GM12878 (cell line): ENCODE measurements at regions not wholly inside any gene's neighbourhood (a gene's known extent, or its start where the extent isn't known, plus 50 kb on each side); places are given as distances from the start of the nearest gene placed in this dataset.

Source experiments
- ATAC-seq: fragments of 200-7000 bp; cut with Tn5 transposase; 3 replicates; pipeline ENCODE4 v1.9.1; 2020; ENCODE audit warnings: mild to moderate bottlenecking, moderate library complexity
- BruUV-seq: library from RNA; stranded (reverse); fragments of 400-500 nt; replicated peaks from 2 replicates; lab custom pipeline; 2021; lab: Mats Ljungman, UMichigan
- CTCF ChIA-PET: fragments of 300-600 bp; sonication (Branson Sonifier 250); formaldehyde crosslinking; extraction: SDS; loops from one replicate; lab custom pipeline; 2021; ENCODE audit warnings: inconsistent platforms; lab: Yijun Ruan, JAX
- POLR2A ChIA-PET: fragments of 350-600 bp; formaldehyde crosslinking; extraction: SDS; loops from one replicate; lab custom pipeline; 2021; ENCODE audit warnings: inconsistent platforms; lab: Charles Lee
- RAD21 ChIA-PET: fragments of 300-600 bp; sonication (Branson Sonifier 250); formaldehyde crosslinking; loops from one replicate; lab custom pipeline; 2023; ENCODE audit warnings: antibody characterized with exemption; ENCODE audit not compliant: unreplicated experiment; lab: Charles Lee
- SMC1A ChIA-PET: fragments of 300-600 bp; sonication (Branson Sonifier 250); formaldehyde crosslinking; loops from one replicate; lab custom pipeline; 2023; ENCODE audit not compliant: unreplicated experiment, uncharacterized antibody; lab: Charles Lee
- DNase-seq: peaks from one replicate; pipeline ENCODE4 v3.0.0-alpha.2; 2011; ENCODE audit warnings: low read depth, low spot score
- FAIRE-seq: peaks from 3 replicates; lab custom pipeline; 2011; peaks lifted over from hg19 to GRCh38; lab: Jason Lieb, UNC
- H2AFZ ChIP-seq: 2 replicates; pipeline ENCODE4 v1.6.0; 2011; ENCODE audit warnings: low read depth, low read length, control low read depth; ENCODE audit not compliant: control insufficient read depth
- H3K27ac ChIP-seq: 2 replicates; pipeline ENCODE4 v1.5.1; 2011; ENCODE audit warnings: control low read depth; ENCODE audit not compliant: control insufficient read depth, insufficient read depth
- H3K27me3 ChIP-seq, 2 experiments: replicated peaks in 1 of 2; 2 replicates each; pipeline versions ENCODE4 v1.6.0 to v1.6.1; 2011; ENCODE audit warnings: low read length in 1 of 2; ENCODE audit not compliant: control insufficient read depth in 2 of 2, insufficient read depth in 2 of 2
- H3K36me3 ChIP-seq, 2 experiments: 2 replicates each; pipeline ENCODE4 v1.5.1; 2011; ENCODE audit warnings: low read length in 1 of 2; ENCODE audit not compliant: control insufficient read depth in 2 of 2, insufficient read depth in 2 of 2
- H3K4me1 ChIP-seq: 2 replicates; pipeline ENCODE4 v1.6.1; 2011; ENCODE audit warnings: mild to moderate bottlenecking, low read length, moderate library complexity, mixed read lengths; ENCODE audit not compliant: control insufficient read depth, insufficient read depth
- H3K4me2 ChIP-seq: 2 replicates; pipeline ENCODE4 v1.6.0; 2011; ENCODE audit warnings: control low read depth; ENCODE audit not compliant: control insufficient read depth, insufficient read depth
- H3K4me3 ChIP-seq: fragments of 200-600 bp; sonication (generic); 2 replicates; pipeline ENCODE4 v1.5.1; 2016
- H3K79me2 ChIP-seq: 2 replicates; pipeline ENCODE4 v1.6.0; 2011; ENCODE audit warnings: low read length; ENCODE audit not compliant: control insufficient read depth, insufficient read depth
- H3K9ac ChIP-seq: 2 replicates; pipeline ENCODE4 v1.8.0; 2011; ENCODE audit warnings: low read length, control low read depth, mixed read lengths; ENCODE audit not compliant: control insufficient read depth, insufficient read depth
- H3K9me3 ChIP-seq: replicated peaks from 3 replicates; pipeline ENCODE4 v1.5.1; 2011; ENCODE audit warnings: mild to moderate bottlenecking, low read length; ENCODE audit not compliant: control insufficient read depth, insufficient read depth
- H4K20me1 ChIP-seq: 2 replicates; pipeline ENCODE4 v1.6.0; 2011; ENCODE audit not compliant: control insufficient read depth, insufficient read depth
- ATF3 ChIP-seq: IDR thresholded peaks from 2 replicates; pipeline ENCODE4 v1.6.1; 2011; ENCODE audit warnings: low read depth, mild to moderate bottlenecking, low read length, moderate library complexity, borderline replicate concordance; ENCODE audit errors: extremely low read depth
- EZH2 ChIP-seq: IDR thresholded peaks from 2 replicates; pipeline ENCODE4 v1.6.1; 2012; ENCODE audit warnings: low read depth, mild to moderate bottlenecking, control low read depth, inconsistent platforms, low read length, borderline replicate concordance; ENCODE audit not compliant: control insufficient read depth
- KAT2A ChIP-seq: conservative IDR thresholded peaks from 2 replicates; pipeline ENCODE4 v1.6.1; 2011; ENCODE audit warnings: low read depth, low read length; ENCODE audit not compliant: control insufficient read depth
- NR2C2 ChIP-seq: IDR thresholded peaks from 2 replicates; pipeline ENCODE4 v1.6.1; 2011; ENCODE audit warnings: borderline replicate concordance, low read depth; ENCODE audit not compliant: control insufficient read depth, insufficient read length
- PAX5 ChIP-seq: IDR thresholded peaks from 2 replicates; pipeline ENCODE4 v1.6.1; 2011; ENCODE audit warnings: low read depth, low read length, borderline replicate concordance
- PRDM15 ChIP-seq: fragments of 450-650 bp; formaldehyde crosslinking; IDR thresholded peaks from 2 replicates; pipeline ENCODE4 v1.4.0; 2020; ENCODE audit warnings: mild to moderate bottlenecking, moderate library complexity
- RB1 ChIP-seq: fragments of 450-650 bp; formaldehyde crosslinking; IDR thresholded peaks from 2 replicates; pipeline ENCODE4 v1.6.1; 2017; ENCODE audit warnings: mild to moderate bottlenecking, borderline replicate concordance
- USF1 ChIP-seq: IDR thresholded peaks from 2 replicates; pipeline ENCODE4 v1.6.1; 2011; ENCODE audit warnings: borderline replicate concordance, low read depth, mild to moderate bottlenecking, moderate library complexity, mixed read lengths, low read length; ENCODE audit not compliant: insufficient read depth; ENCODE audit errors: extremely low read length
- WRNIP1 ChIP-seq: IDR thresholded peaks from 2 replicates; pipeline ENCODE4 v1.6.1; 2011; ENCODE audit warnings: low read depth, low read length, improper control_type of control experiment, borderline replicate concordance
- ZBED1 ChIP-seq: IDR thresholded peaks from 2 replicates; pipeline ENCODE4 v1.6.1; 2016; ENCODE audit warnings: borderline replicate concordance
- ZBTB4 ChIP-seq: fragments of 450-650 bp; formaldehyde crosslinking; IDR thresholded peaks from 2 replicates; pipeline ENCODE4 v1.4.0; 2022; ENCODE audit warnings: mild to moderate bottlenecking, moderate library complexity
- WGBS: methylation state at CpG from one replicate; pipeline ENCODE4 v1.1.6; 2016; ENCODE audit warnings: low lambda C conversion rate; ENCODE audit not compliant: insufficient replicate concordance, insufficient coverage; ENCODE audit errors: missing lambda C conversion rate; 5-methylcytosine and 5-hydroxymethylcytosine counted together
- in situ Hi-C: fragments of 300-500 bp; cut with MboI; formaldehyde crosslinking; loops from 9 replicates; pipeline ENCODE4 v1.14.3; 2018; ENCODE audit warnings: mixed read lengths
- intact Hi-C: fragments of 100-400 bp; cut with micrococcal nuclease; formaldehyde crosslinking; loops from one replicate; pipeline ENCODE4 v1.14.2; 2022; ENCODE audit not compliant: unreplicated experiment
- TF ChIP-seq, protein P1 (sequence below): fragments of 450-650 bp; IDR thresholded peaks from 2 replicates; pipeline ENCODE4 v1.6.1; 2016; ENCODE audit warnings: mild to moderate bottlenecking

GRCh38 chr4:133472244-133472643, 323.1 kb downstream of the PCDH10 start (continued):
- TF ChIP-seq PRDM15 (CRISPR knock-in tag) (no peak), NR2C2 (no peak), USF1 (no peak), RB1 (no peak)

DNA sequence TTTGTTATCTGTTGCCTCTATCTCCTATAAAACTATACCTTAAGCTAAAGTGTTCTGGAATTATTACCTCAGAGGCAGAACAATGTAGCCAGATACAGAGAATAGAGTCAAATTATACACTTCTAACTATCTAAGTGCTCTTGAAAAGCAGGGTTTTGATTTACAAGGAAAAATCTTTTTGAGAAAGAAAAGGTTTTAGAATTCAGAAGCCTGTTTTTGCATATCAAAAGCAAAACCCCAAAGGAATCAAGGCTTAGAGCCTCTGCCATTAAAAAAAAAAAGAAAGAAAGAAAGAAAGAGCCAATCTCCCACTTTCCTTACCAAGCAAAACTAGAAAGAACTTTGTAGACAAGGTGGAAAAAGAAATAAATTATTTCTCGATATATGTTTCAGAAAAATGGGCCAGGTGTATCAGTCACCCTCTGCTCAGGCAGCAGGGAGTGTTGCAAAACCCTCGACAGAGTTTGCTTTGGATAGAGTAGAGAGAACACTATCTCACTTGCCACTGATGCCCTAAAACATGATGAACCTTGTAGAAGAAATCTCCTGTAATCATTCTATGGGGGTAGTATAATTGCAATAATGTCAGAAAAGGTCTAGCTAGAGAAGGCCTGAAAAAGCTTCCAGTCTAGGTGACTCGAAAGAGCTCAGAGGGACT, 318.3 kb downstream of the PCDH10 start:
- Histone ChIP-seq H3K9ac (no peak overlapping the region), H4K20me1 (no peaks in the 10 kb centered on the region), H3K27ac (no peak overlapping the region), H3K4me1 (no peaks in the 10 kb centered on the region), H3K27me3 (no peaks in the 10 kb centered on the region), H3K4me2 (no peak overlapping the region), H3K36me3 (no peaks in the 10 kb centered on the region), H3K79me2 (no peaks in the 10 kb centered on the region), H2AFZ (no peak overlapping the region), H3K4me3 (no peak overlapping the region), H3K9me3 (no peaks in the 10 kb centered on the region)
- ChIA-PET CTCF (no interaction called here), RAD21 (no interaction called here), SMC1A (no interaction called here), POLR2A (no interaction called here)
- BruUV-seq = no TSS peak
- intact Hi-C loops (no loop called here), in situ Hi-C loops (no loop called here)
- FAIRE-seq (no peak), DNase-seq (no peak), ATAC-seq (no peak)
- WGBS = 2% methylated on average over 3 of the region's 3 CpGs
- TF ChIP-seq PAX5 = no peak
- no peak for TF ChIP-seq ZBED1
- TF ChIP-seq ATF3 = no peak
- TF ChIP-seq WRNIP1 = no peak
- TF ChIP-seq, protein P1, sequence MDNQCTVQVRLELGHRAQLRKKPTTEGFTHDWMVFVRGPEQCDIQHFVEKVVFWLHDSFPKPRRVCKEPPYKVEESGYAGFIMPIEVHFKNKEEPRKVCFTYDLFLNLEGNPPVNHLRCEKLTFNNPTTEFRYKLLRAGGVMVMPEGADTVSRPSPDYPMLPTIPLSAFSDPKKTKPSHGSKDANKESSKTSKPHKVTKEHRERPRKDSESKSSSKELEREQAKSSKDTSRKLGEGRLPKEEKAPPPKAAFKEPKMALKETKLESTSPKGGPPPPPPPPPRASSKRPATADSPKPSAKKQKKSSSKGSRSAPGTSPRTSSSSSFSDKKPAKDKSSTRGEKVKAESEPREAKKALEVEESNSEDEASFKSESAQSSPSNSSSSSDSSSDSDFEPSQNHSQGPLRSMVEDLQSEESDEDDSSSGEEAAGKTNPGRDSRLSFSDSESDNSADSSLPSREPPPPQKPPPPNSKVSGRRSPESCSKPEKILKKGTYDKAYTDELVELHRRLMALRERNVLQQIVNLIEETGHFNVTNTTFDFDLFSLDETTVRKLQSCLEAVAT = no peak
- TF ChIP-seq ZBTB4 (CRISPR knock-in tag) = no peak
- no peak for TF ChIP-seq KAT2A
- no peak for TF ChIP-seq EZH2
